Neuronal stem cell (in vitro differentiated cells): ENCODE measurements at regions not wholly inside any gene's neighbourhood (a gene's known extent, or its start where the extent isn't known, plus 50 kb on each side); places are given as distances from the start of the nearest gene placed in this dataset.

ENCODE experiments used
- DNase-seq: peaks from one replicate; pipeline ENCODE4 v3.0.0-alpha.2; 2013; ENCODE audit warnings: low spot score
- H2AFZ ChIP-seq: one replicate; pipeline ENCODE4 v1.6.1; 2013; ENCODE audit warnings: mild to moderate bottlenecking, low read length, inconsistent platforms
- H2AK5ac ChIP-seq: 2 replicates; pipeline ENCODE4 v1.6.1; 2013; ENCODE audit warnings: low read depth, mild to moderate bottlenecking, inconsistent platforms, low read length, moderate library complexity, mixed read lengths
- H2BK120ac ChIP-seq: 2 replicates; pipeline ENCODE4 v1.6.1; 2013; ENCODE audit warnings: low read depth, mild to moderate bottlenecking, inconsistent platforms, low read length, moderate library complexity, mixed read lengths
- H2BK12ac ChIP-seq: one replicate; pipeline ENCODE4 v1.6.1; 2013; ENCODE audit warnings: low read length, inconsistent platforms
- H2BK15ac ChIP-seq: 2 replicates; pipeline ENCODE4 v1.6.1; 2013; ENCODE audit warnings: mild to moderate bottlenecking, low read length, inconsistent platforms, mixed read lengths
- H2BK5ac ChIP-seq: one replicate; pipeline ENCODE4 v1.6.1; 2013; ENCODE audit warnings: inconsistent platforms, mild to moderate bottlenecking, low read length, moderate library complexity
- H3K14ac ChIP-seq: one replicate; pipeline ENCODE4 v1.6.1; 2013; ENCODE audit warnings: low read length, inconsistent platforms
- H3K18ac ChIP-seq: 2 replicates; pipeline ENCODE4 v1.6.1; 2013; ENCODE audit warnings: low read length, inconsistent platforms
- H3K23ac ChIP-seq: 2 replicates; pipeline ENCODE4 v1.6.1; 2013; ENCODE audit warnings: low read depth, mild to moderate bottlenecking, mixed read lengths, low read length, inconsistent platforms; ENCODE audit not compliant: poor library complexity
- H3K27ac ChIP-seq: replicated peaks from 3 replicates; pipeline ENCODE4 v1.5.1; 2013; ENCODE audit warnings: low read length, inconsistent platforms
- H3K27me3 ChIP-seq, 3 experiments: 2 replicates each; pipeline ENCODE4 v1.6.1; 2013; ENCODE audit warnings: low read length in 3 of 3, mild to moderate bottlenecking in 2 of 3, inconsistent platforms in 1 of 3, low read depth in 1 of 3, mixed read lengths in 1 of 3, moderate library complexity in 1 of 3; ENCODE audit not compliant: control insufficient read depth in 3 of 3, insufficient read depth in 3 of 3
- H3K36me3 ChIP-seq, 2 donors: replicated peaks in 1 of 2; 2 replicates each; pipeline ENCODE4 v1.6.1; 2013; ENCODE audit warnings: low read length in 2 of 2; ENCODE audit not compliant: control insufficient read depth in 2 of 2, insufficient read depth in 2 of 2
- H3K4ac ChIP-seq: 2 replicates; pipeline ENCODE4 v1.6.1; 2013; ENCODE audit warnings: inconsistent platforms, mild to moderate bottlenecking, low read length, moderate library complexity
- H3K4me1 ChIP-seq, 2 donors: 1 replicate in 1 of 2; 2 replicates in 1 of 2; pipeline ENCODE4 v1.6.1; 2013; ENCODE audit warnings: low read length in 2 of 2, low read depth in 1 of 2; ENCODE audit not compliant: control insufficient read depth in 2 of 2, insufficient read depth in 1 of 2
- H3K4me2 ChIP-seq: one replicate; pipeline ENCODE4 v1.6.1; 2013; ENCODE audit warnings: mild to moderate bottlenecking, low read length, inconsistent platforms; ENCODE audit not compliant: insufficient read depth, poor library complexity, severe bottlenecking
- H3K4me3 ChIP-seq, 2 donors: 2 replicates each; pipeline ENCODE4 v1.5.1; 2013; ENCODE audit warnings: low read length in 2 of 2, mild to moderate bottlenecking in 2 of 2, inconsistent platforms in 1 of 2, moderate library complexity in 1 of 2
- H3K79me1 ChIP-seq: one replicate; pipeline ENCODE4 v1.6.1; 2013; ENCODE audit warnings: low read depth, mild to moderate bottlenecking, inconsistent platforms, low read length, moderate library complexity
- H3K9ac ChIP-seq: one replicate; pipeline ENCODE4 v1.6.1; 2013; ENCODE audit warnings: mild to moderate bottlenecking, low read depth, low read length, inconsistent platforms; ENCODE audit not compliant: poor library complexity
- H3K9me3 ChIP-seq, 2 donors: replicated peaks in 1 of 2; 2 replicates each; pipeline versions ENCODE3 to v1.6.1; 2013; ENCODE audit warnings: low read length in 2 of 2, mild to moderate bottlenecking in 2 of 2, inconsistent platforms in 1 of 2, low read depth in 1 of 2, mixed read lengths in 1 of 2, moderate library complexity in 1 of 2; ENCODE audit not compliant: control insufficient read depth in 2 of 2, insufficient read depth in 1 of 2
- H4K8ac ChIP-seq: one replicate; pipeline ENCODE4 v1.6.1; 2013; ENCODE audit warnings: low read depth, mild to moderate bottlenecking, inconsistent platforms, low read length, moderate library complexity
- H4K91ac ChIP-seq: one replicate; pipeline ENCODE4 v1.6.1; 2013; ENCODE audit warnings: low read length, low read depth, mild to moderate bottlenecking, inconsistent platforms; ENCODE audit not compliant: poor library complexity
- WGBS, 2 donors: extraction: QIAGEN DNeasy Blood & Tissue Kit; methylation state at CpG; one replicate each; pipeline ENCODE4 v1.1.7; 2013; ENCODE audit warnings: missing lambda C conversion rate in 2 of 2, mixed read lengths in 1 of 2; ENCODE audit not compliant: insufficient read length in 2 of 2, insufficient replicate concordance in 1 of 2; ENCODE audit errors: extremely low coverage in 2 of 2; 5-methylcytosine and 5-hydroxymethylcytosine counted together

DNA sequence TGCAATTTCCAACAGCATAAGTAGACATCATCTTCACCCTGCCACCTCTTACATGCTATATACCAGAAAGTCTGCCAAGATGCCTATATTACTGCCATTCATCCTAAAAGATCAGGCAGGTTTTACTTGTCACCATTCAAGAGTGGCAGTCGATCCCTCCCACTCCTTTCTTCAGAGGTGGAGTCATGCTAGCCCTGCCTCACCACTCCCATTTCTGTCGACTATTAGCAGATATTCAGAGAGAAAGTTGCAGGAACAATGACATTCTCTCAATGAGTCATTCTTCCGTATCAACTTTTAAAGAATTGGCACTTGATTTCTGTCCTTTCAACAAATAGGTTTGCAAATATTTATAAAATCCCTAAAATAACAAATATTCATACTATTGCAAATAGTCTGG, 1060.1 kb downstream of the ADGRL3 start:
- Histone ChIP-seq H3K23ac (no peak overlapping the region), H3K4me2 (no peak overlapping the region), H3K18ac (no peak overlapping the region), H2BK5ac (no peak overlapping the region), H2BK15ac (no peak overlapping the region), H2BK12ac (no peak overlapping the region), H3K9me3 (no peaks in the 10 kb centered on the region), H3K14ac (no peak overlapping the region), H4K8ac (no peak overlapping the region), H3K4me3 (no peak overlapping the region), H3K9ac (no peak overlapping the region), H3K36me3 (no peaks in the 10 kb centered on the region), H2BK120ac (peak overlapping the region; percentile 52), H2AK5ac (no peak overlapping the region), H2AFZ (peak overlapping the region; percentile 55), H3K4me1 (peaks cover 0 to 5% of the 10 kb centered on the region in 2 donors), H3K27me3 (no peaks in the 10 kb centered on the region), H3K79me1 (no peaks in the 10 kb centered on the region), H4K91ac (no peak overlapping the region), H3K4ac (no peak overlapping the region), H3K27ac (no peak overlapping the region)
- WGBS, 2 donors: no CpG with 5 or more reads among the region's 3 CpGs
- no peak for DNase-seq

DNA sequence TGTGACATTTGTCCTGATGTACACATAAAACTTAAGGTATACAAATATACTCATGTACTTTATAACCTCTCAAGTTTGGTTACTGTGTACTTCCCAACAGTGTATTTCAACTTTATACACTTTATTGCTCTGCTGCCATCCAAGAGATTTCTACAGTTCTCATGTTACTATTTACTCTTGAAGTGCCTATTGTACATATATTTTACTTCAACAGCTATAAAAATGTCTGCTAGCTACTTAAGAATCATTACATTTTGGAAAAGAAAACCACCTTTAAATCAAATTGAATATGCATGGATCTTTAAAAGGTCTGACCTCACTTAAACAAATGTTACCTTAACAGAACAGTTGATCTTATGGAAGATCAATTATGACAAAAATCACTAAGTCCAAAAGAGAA, 1056.4 kb downstream of the ADGRL3 start:
- Histone ChIP-seq H3K14ac (no peak overlapping the region), H3K27ac (no peak overlapping the region), H2BK120ac (no peak overlapping the region), H3K23ac (no peak overlapping the region), H3K9ac (no peak overlapping the region), H3K9me3 (no peaks in the 10 kb centered on the region), H3K4me1 (peaks cover 0 to 3% of the 10 kb centered on the region in 2 donors), H3K4ac (no peak overlapping the region), H4K8ac (no peak overlapping the region), H3K4me2 (no peak overlapping the region), H2AK5ac (no peak overlapping the region), H4K91ac (no peak overlapping the region), H3K4me3 (no peak overlapping the region), H2AFZ (no peak overlapping the region), H3K27me3 (no peaks in the 10 kb centered on the region), H3K36me3 (no peaks in the 10 kb centered on the region), H2BK5ac (no peak overlapping the region), H2BK12ac (no peak overlapping the region), H3K79me1 (no peaks in the 10 kb centered on the region), H2BK15ac (no peak overlapping the region), H3K18ac (no peak overlapping the region)
- DNase-seq: no peak

DNA sequence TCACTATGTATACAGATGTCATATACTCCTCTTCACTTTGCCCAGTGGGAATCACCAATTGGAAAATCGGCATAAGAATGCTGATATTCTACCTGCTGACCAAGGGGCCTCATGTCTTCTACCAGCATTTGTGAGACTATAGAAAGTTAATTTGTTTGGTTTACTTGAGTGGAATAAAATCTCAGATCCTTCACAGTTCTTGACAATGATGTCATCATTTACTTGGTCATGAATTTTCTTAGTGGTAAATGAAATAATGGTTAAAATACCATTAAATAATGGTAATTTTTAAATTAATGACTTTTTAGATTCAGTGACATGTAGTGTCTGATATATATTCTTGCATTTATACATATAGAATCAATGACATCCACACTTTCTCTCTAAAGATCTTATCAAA, 1052.6 kb downstream of the ADGRL3 start:
- no peaks in the 10 kb centered on the region for H3K9me3 ChIP-seq
- H4K91ac ChIP-seq: no peak overlapping the region
- no peak overlapping the region for H2AFZ ChIP-seq
- H2BK12ac ChIP-seq: no peak overlapping the region
- H2AK5ac ChIP-seq: no peak overlapping the region
- no peak overlapping the region for H3K4ac ChIP-seq
- H3K4me3 ChIP-seq: no peak overlapping the region
- no peak overlapping the region for H2BK120ac ChIP-seq
- no peaks in the 10 kb centered on the region for H3K4me1 ChIP-seq
- no peak overlapping the region for H3K18ac ChIP-seq
- DNase-seq: no peak
- no peaks in the 10 kb centered on the region for H3K79me1 ChIP-seq
- no peak overlapping the region for H3K4me2 ChIP-seq
- no peaks in the 10 kb centered on the region for H3K27me3 ChIP-seq
- no peak overlapping the region for H2BK5ac ChIP-seq
- no peaks in the 10 kb centered on the region for H3K36me3 ChIP-seq
- H3K27ac ChIP-seq: no peak overlapping the region
- H3K9ac ChIP-seq: no peak overlapping the region
- no peak overlapping the region for H2BK15ac ChIP-seq
- no peak overlapping the region for H4K8ac ChIP-seq
- H3K23ac ChIP-seq: no peak overlapping the region
- H3K14ac ChIP-seq: no peak overlapping the region
- no CpG with 5 or more reads among the region's 1 CpG for WGBS, 2 donors

DNA sequence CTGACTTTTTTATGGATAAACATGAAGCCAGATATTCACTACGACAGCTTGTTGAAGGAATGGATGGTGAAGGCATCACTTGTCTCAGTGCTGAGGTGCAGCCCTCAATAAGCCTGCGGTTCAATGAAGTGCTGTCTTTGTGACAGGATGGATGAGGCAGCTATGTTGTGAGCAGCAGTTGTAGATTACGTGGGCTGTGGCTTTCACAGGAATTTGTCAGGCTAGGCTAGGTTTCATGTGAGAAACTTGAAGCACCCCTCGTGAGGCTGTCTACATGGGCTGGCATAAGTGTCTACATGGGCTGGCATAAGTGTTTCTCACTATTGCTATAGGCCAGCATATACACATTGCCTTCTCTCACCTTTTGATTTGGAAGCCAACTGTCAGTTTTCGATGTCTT, 1050.0 kb downstream of the ADGRL3 start:
- no peak overlapping the region for H3K4me2 ChIP-seq
- H2AFZ ChIP-seq: no peak overlapping the region
- H3K23ac ChIP-seq: no peak overlapping the region
- no peaks in the 10 kb centered on the region for H3K27me3 ChIP-seq
- no peak overlapping the region for H3K14ac ChIP-seq
- no peak overlapping the region for H2AK5ac ChIP-seq
- WGBS, 2 donors: no CpG with 5 or more reads among the region's 5 CpGs
- no peaks in the 10 kb centered on the region for H3K9me3 ChIP-seq
- H3K4ac ChIP-seq: no peak overlapping the region
- no peak overlapping the region for H4K8ac ChIP-seq
- H2BK15ac ChIP-seq: no peak overlapping the region
- H2BK5ac ChIP-seq: no peak overlapping the region
- no peak overlapping the region for H2BK12ac ChIP-seq
- no peak overlapping the region for H3K9ac ChIP-seq
- no peak overlapping the region for H3K4me3 ChIP-seq
- no peak overlapping the region for H4K91ac ChIP-seq
- no peak overlapping the region for H3K18ac ChIP-seq
- H3K4me1 ChIP-seq: no peaks in the 10 kb centered on the region
- no peak overlapping the region for H3K27ac ChIP-seq
- H2BK120ac ChIP-seq: no peak overlapping the region
- H3K79me1 ChIP-seq: no peaks in the 10 kb centered on the region
- H3K36me3 ChIP-seq: no peaks in the 10 kb centered on the region
- no peak for DNase-seq
